Posterior vena cava (tissue), 2 donors: ENCODE measurements at regions not wholly inside any gene's neighbourhood (a gene's known extent, or its start where the extent isn't known, plus 50 kb on each side); places are given as distances from the start of the nearest gene placed in this dataset.

ENCODE experiments used
- DNase-seq: peaks from one replicate; pipeline ENCODE4 v3.0.0-alpha.2; 2020; ENCODE audit warnings: low spot score
- intact Hi-C, 2 donors: fragments of 100-400 bp; cut with DNase I; formaldehyde crosslinking; loops; one replicate each; pipeline versions ENCODE4 v1.14.1 to v1.14.2; 2022 to 2023
- donor health status: DM: yes; HTN: yes; CAD: no.
- donor health status: DM: yes; HTN: yes; CAD: no.

- intact Hi-C loops = loop anchor here in 1 of 2 donors (10.0 kb wide), 1 partner anchor 696 kb away; no protein-coding TSS in a partner anchor
- no peak for DNase-seq
These were observed 53.7 kb upstream of the ZBTB43 start for GRCh38 chr9:126750941-126751725.

- intact Hi-C loops = loop anchor here in 1 of 2 donors (10.0 kb wide), 1 partner anchor 698 kb away; no protein-coding TSS in a partner anchor
- DNase-seq = no peak
These were observed 52.5 kb upstream of the ZBTB43 start for GRCh38 chr9:126752376-126752775.

- DNase-seq = no peak
- intact Hi-C loops = loop anchor here in 1 of 2 donors (10.0 kb wide), 1 partner anchor 698 kb away; no protein-coding TSS in a partner anchor
These were observed 51.8 kb upstream of the ZBTB43 start for GRCh38 chr9:126752881-126753670.

GRCh38 chr9:126754436-126755316, 50.2 kb upstream of the ZBTB43 start:
- intact Hi-C loops = loop anchor here in 1 of 2 donors (10.0 kb wide), 1 partner anchor 700 kb away; no protein-coding TSS in a partner anchor
- DNase-seq = no peak
